ENCODE measurements at regions not wholly inside any gene's neighbourhood (a gene's known extent, or its start where the extent isn't known, plus 50 kb on each side); places are given as distances from the start of the nearest gene placed in this dataset.
"Not testable (repeated sequence)": the region's sequence is repeated elsewhere in the genome, so short reads cannot be mapped to it uniquely, and the experiment has no call there.

DNA sequence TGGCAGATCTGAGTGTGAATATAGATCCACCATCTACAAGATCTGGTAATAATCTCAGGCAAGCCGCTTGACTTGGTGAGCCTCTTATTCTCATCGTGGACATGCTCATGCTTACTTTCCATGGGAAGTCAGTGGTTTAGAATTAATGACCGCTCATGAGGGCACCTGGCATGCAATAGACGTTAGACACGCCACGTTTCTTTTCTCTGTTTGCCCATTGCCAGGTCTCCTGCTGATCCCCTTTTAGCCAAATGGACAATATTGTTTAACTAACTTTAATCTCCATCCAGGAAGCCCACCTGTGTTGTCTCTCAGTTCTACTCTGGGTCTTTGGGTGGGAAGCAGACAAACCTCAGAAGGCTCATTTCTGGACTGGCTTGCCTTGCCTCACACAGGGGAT is 439.1 kb downstream of the ETS1 start:
- Histone ChIP-seq H2AFZ (ENCODE audit: insufficient read depth, low read depth, low read length, poor library complexity, severe bottlenecking) (no peak overlapping the region), H3K27ac (ENCODE audit: low read length in 2 of 2) (no peak overlapping the region), H3K27me3 (replicated peaks in 1 of 4; ENCODE audit: control extremely low read depth in 1 of 4, control insufficient read depth in 3 of 4, insufficient read depth in 4 of 4, low read length in 3 of 4) (no peaks in the 10 kb centered on the region), H3K9me3 (ENCODE audit: control extremely low read depth in 1 of 3, control insufficient read depth in 2 of 3, insufficient read depth in 1 of 3, low read length in 2 of 3) (no peaks in the 10 kb centered on the region), H3K79me2 (ENCODE audit: control insufficient read depth, insufficient read depth, low read length) (no peaks in the 10 kb centered on the region), H4K20me1 (ENCODE audit: control insufficient read depth, insufficient read depth, low read length, poor library complexity, severe bottlenecking) (no peaks in the 10 kb centered on the region), H3K4me2 (replicated peaks; ENCODE audit: low read depth, low read length, poor library complexity, severe bottlenecking) (no peak overlapping the region), H3K36me3 (replicated peaks in 1 of 2; ENCODE audit: control extremely low read depth in 1 of 2, control insufficient read depth in 1 of 2, extremely low read depth in 1 of 2, insufficient read depth in 2 of 2, low read length in 1 of 2) (no peaks in the 10 kb centered on the region), H3K4me3 (ENCODE audit: control extremely low read depth in 1 of 5, extremely low read depth in 1 of 5, insufficient read depth in 1 of 5, low read depth in 2 of 5, low read length in 4 of 5) (no peak overlapping the region), H3K9ac (ENCODE audit: low read length) (no peak overlapping the region), H3K4me1 (ENCODE audit: control insufficient read depth in 2 of 2, insufficient read depth in 2 of 2, low read length in 2 of 2) (no peaks in the 10 kb centered on the region)
- intact Hi-C loops (cut with micrococcal nuclease) = no loop called here
- no peak overlapping the region for H3K4me3 Mint-ChIP-seq
- CTCF ChIA-PET = interaction anchor here (1.2 to 3.4 kb wide), 2 partner anchors 9 to 1708 kb away, joined by 4 to 28 read pairs; no protein-coding TSS in a partner anchor
- DNase-seq = no peak
- no peak overlapping the region for H3K27ac Mint-ChIP-seq
- H3K4me1 Mint-ChIP-seq = no peaks in the 10 kb centered on the region
- WGBS (ENCODE audit: insufficient coverage) = 93% methylated on average over 3 of the region's 6 CpGs
- POLR2A ChIA-PET = no interaction called here
- peaks cover 8% of the 10 kb centered on the region for H3K27me3 Mint-ChIP-seq
- H3K9me3 Mint-ChIP-seq (ENCODE audit: insufficient read depth) = no peaks in the 10 kb centered on the region
- TF ChIP-seq EZH2 (IDR thresholded peaks at IDR 0.05; ENCODE audit: borderline replicate concordance, insufficient read depth, low read depth, low read length, poor library complexity, severe bottlenecking) = no peak
- TF ChIP-seq, protein P1, sequence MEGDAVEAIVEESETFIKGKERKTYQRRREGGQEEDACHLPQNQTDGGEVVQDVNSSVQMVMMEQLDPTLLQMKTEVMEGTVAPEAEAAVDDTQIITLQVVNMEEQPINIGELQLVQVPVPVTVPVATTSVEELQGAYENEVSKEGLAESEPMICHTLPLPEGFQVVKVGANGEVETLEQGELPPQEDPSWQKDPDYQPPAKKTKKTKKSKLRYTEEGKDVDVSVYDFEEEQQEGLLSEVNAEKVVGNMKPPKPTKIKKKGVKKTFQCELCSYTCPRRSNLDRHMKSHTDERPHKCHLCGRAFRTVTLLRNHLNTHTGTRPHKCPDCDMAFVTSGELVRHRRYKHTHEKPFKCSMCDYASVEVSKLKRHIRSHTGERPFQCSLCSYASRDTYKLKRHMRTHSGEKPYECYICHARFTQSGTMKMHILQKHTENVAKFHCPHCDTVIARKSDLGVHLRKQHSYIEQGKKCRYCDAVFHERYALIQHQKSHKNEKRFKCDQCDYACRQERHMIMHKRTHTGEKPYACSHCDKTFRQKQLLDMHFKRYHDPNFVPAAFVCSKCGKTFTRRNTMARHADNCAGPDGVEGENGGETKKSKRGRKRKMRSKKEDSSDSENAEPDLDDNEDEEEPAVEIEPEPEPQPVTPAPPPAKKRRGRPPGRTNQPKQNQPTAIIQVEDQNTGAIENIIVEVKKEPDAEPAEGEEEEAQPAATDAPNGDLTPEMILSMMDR (IDR thresholded peaks at IDR 0.05) = no peak
- ATAC-seq (ENCODE audit: low read depth) = no peak

DNA sequence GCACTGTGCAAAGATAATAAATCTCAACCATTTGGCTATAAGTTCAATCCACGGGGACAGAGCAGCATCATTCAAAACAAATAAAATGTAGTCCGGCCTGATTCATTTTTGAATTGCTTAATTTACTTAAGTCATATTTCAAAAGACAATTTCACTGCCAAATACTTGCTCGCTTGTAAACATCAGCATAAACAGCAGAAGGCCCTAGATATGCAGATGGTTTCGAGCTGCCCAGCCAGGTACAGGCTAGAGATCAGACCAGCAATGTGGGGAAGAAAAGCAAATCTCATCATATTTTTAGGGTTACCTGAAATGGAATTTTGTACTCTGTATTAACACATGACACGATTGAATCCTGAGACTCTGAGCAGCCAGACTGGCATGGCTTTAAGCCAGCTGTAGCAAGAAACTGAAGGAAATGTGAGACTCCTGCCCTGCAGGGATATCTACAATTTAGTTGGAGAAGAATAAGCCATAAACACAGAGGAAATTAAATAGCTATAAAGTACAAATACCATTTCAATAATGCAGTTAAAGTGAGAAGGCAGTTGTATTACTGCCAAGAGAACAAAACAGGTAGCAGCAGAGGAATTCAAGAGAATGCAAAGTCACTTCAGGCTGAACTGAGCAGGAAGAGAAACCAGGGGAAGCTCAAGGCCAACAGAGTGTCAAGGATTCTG is 440.3 kb downstream of the ETS1 start:
- Mint-ChIP-seq H3K27me3 (peaks cover 12% of the 10 kb centered on the region), H3K9me3 (ENCODE audit: insufficient read depth) (peaks cover 2% of the 10 kb centered on the region), H3K27ac (no peak overlapping the region), H3K4me3 (no peak overlapping the region), H3K4me1 (no peaks in the 10 kb centered on the region)
- H3K4me1 ChIP-seq (ENCODE audit: control insufficient read depth in 2 of 2, insufficient read depth in 2 of 2, low read length in 2 of 2) = no peaks in the 10 kb centered on the region
- no peaks in the 10 kb centered on the region for H3K9me3 ChIP-seq (ENCODE audit: control extremely low read depth in 1 of 3, control insufficient read depth in 2 of 3, insufficient read depth in 1 of 3, low read length in 2 of 3)
- no peak overlapping the region for H3K9ac ChIP-seq (ENCODE audit: low read length)
- intact Hi-C loops (cut with micrococcal nuclease) = no loop called here
- ChIA-PET CTCF (interaction anchor here (1.3 to 3.4 kb wide), 2 partner anchors 11 to 809 kb away, joined by 3 to 28 read pairs; no protein-coding TSS in a partner anchor), POLR2A (interaction anchor here (0.7 kb wide), 1 partner anchor 705 kb away, joined by 4 read pairs; no protein-coding TSS in a partner anchor)
- H4K20me1 ChIP-seq (ENCODE audit: control insufficient read depth, insufficient read depth, low read length, poor library complexity, severe bottlenecking) = no peaks in the 10 kb centered on the region
- ATAC-seq (ENCODE audit: low read depth) = no peak
- H3K36me3 ChIP-seq (replicated peaks in 1 of 2; ENCODE audit: control extremely low read depth in 1 of 2, control insufficient read depth in 1 of 2, extremely low read depth in 1 of 2, insufficient read depth in 2 of 2, low read length in 1 of 2) = no peaks in the 10 kb centered on the region
- H3K4me3 ChIP-seq (ENCODE audit: control extremely low read depth in 1 of 5, extremely low read depth in 1 of 5, insufficient read depth in 1 of 5, low read depth in 2 of 5, low read length in 4 of 5) = no peak overlapping the region
- no peak overlapping the region for H3K4me2 ChIP-seq (replicated peaks; ENCODE audit: low read depth, low read length, poor library complexity, severe bottlenecking)
- no peak overlapping the region for H3K27ac ChIP-seq (ENCODE audit: low read length in 2 of 2)
- no peaks in the 10 kb centered on the region for H3K27me3 ChIP-seq (replicated peaks in 1 of 4; ENCODE audit: control extremely low read depth in 1 of 4, control insufficient read depth in 3 of 4, insufficient read depth in 4 of 4, low read length in 3 of 4)
- TF ChIP-seq, protein P1 (IDR thresholded peaks at IDR 0.05) = no peak
- no peak for TF ChIP-seq EZH2 (IDR thresholded peaks at IDR 0.05; ENCODE audit: borderline replicate concordance, insufficient read depth, low read depth, low read length, poor library complexity, severe bottlenecking)
- DNase-seq = no peak
- no peak overlapping the region for H2AFZ ChIP-seq (ENCODE audit: insufficient read depth, low read depth, low read length, poor library complexity, severe bottlenecking)
- 84% methylated on average over 3 of the region's 5 CpGs for WGBS (ENCODE audit: insufficient coverage)
- H3K79me2 ChIP-seq (ENCODE audit: control insufficient read depth, insufficient read depth, low read length) = no peaks in the 10 kb centered on the region

- not testable (repeated sequence) for H3K9me3 ChIP-seq (ENCODE audit: control extremely low read depth in 1 of 3, control insufficient read depth in 2 of 3, insufficient read depth in 1 of 3, low read length in 2 of 3); ATAC-seq (ENCODE audit: low read depth)
- H3K27me3 Mint-ChIP-seq = peaks cover 34% of the 10 kb centered on the region
Observed at GRCh38 chr11:128140293-128140692, 447.1 kb downstream of the ETS1 start.

More at GRCh38 chr11:128140293-128140692, 447.1 kb downstream of the ETS1 start:
- CTCF ChIA-PET; H3K4me3 Mint-ChIP-seq; H3K4me3 ChIP-seq (ENCODE audit: control extremely low read depth in 1 of 5, extremely low read depth in 1 of 5, insufficient read depth in 1 of 5, low read depth in 2 of 5, low read length in 4 of 5); H3K9ac ChIP-seq (ENCODE audit: low read length); H3K79me2 ChIP-seq (ENCODE audit: control insufficient read depth, insufficient read depth, low read length); H3K27ac ChIP-seq (ENCODE audit: low read length in 2 of 2); H3K27ac Mint-ChIP-seq; H2AFZ ChIP-seq (ENCODE audit: insufficient read depth, low read depth, low read length, poor library complexity, severe bottlenecking); DNase-seq; H3K36me3 ChIP-seq (replicated peaks in 1 of 2; ENCODE audit: control extremely low read depth in 1 of 2, control insufficient read depth in 1 of 2, extremely low read depth in 1 of 2, insufficient read depth in 2 of 2, low read length in 1 of 2); H3K4me1 ChIP-seq (ENCODE audit: control insufficient read depth in 2 of 2, insufficient read depth in 2 of 2, low read length in 2 of 2); POLR2A ChIA-PET; H3K4me1 Mint-ChIP-seq; H3K9me3 Mint-ChIP-seq (ENCODE audit: insufficient read depth); H3K4me2 ChIP-seq (replicated peaks; ENCODE audit: low read depth, low read length, poor library complexity, severe bottlenecking); intact Hi-C loops (cut with micrococcal nuclease); H4K20me1 ChIP-seq (ENCODE audit: control insufficient read depth, insufficient read depth, low read length, poor library complexity, severe bottlenecking): not testable (repeated sequence)
- WGBS (ENCODE audit: insufficient coverage) = no CpG with 5 or more reads among the region's 6 CpGs
- H3K27me3 ChIP-seq (replicated peaks in 1 of 4; ENCODE audit: control extremely low read depth in 1 of 4, control insufficient read depth in 3 of 4, insufficient read depth in 4 of 4, low read length in 3 of 4) = peaks cover 0 to 10% (median 2%) of the 10 kb centered on the region in 4 experiments

Data from B cell (primary cell).